K562 (cell line): ENCODE measurements at regions not wholly inside any gene's neighbourhood (a gene's known extent, or its start where the extent isn't known, plus 50 kb on each side); places are given as distances from the start of the nearest gene placed in this dataset.

Experiments used
- ATAC-seq: fragments of 200-7000 bp; cut with Tn5 transposase; 3 replicates; pipeline ENCODE4 v1.9.1; 2020; ENCODE audit warnings: moderate library complexity
- BruUV-seq: library from RNA; stranded (reverse); fragments of 400-500 nt; replicated peaks from 2 replicates; lab custom pipeline; 2021; lab: Mats Ljungman, UMichigan
- CTCF ChIA-PET: fragments of 300-600 bp; formaldehyde crosslinking; extraction: SDS; loops from one replicate; lab custom pipeline; 2021; ENCODE audit warnings: low intra/inter-chr PET ratio; lab: Yijun Ruan, JAX
- POLR2A ChIA-PET: fragments of 300-600, 350-650 bp; sonication (Branson Sonifier 250); formaldehyde crosslinking; extraction: SDS; loops from one replicate; lab custom pipeline; 2021; ENCODE audit warnings: antibody characterized with exemption, inconsistent platforms; lab: Yijun Ruan, JAX
- DNase-seq, 4 experiments: peaks; one replicate each; pipeline versions ENCODE4 v3.0.0 to v3.0.0-alpha.2; 2011 to 2018; ENCODE audit warnings: low spot score in 3 of 4, mixed read lengths in 3 of 4; ENCODE audit errors: extremely low read depth in 1 of 4
- FAIRE-seq: peaks from 2 replicates; lab custom pipeline; 2011; peaks lifted over from hg19 to GRCh38; lab: Jason Lieb, UNC
- H2AFZ ChIP-seq: 2 replicates; pipeline ENCODE4 v1.6.0; 2011; ENCODE audit warnings: low read depth, low read length, control low read depth, inconsistent platforms
- H3K27ac ChIP-seq: fragments of 200-600 bp; 3 replicates; pipeline ENCODE4 v1.8.0; 2011; ENCODE audit warnings: low read depth, mild to moderate bottlenecking, control low read depth, inconsistent platforms, low read length, moderate library complexity, mixed read lengths; ENCODE audit errors: extremely low read depth
- H3K27me3 ChIP-seq, 2 experiments: fragments of 300-600 bp in 1 of 2; 2 replicates in 1 of 2; 3 replicates in 1 of 2; pipeline versions ENCODE4 v1.6.0 to v1.8.0; 2011; ENCODE audit warnings: inconsistent platforms in 2 of 2, low read length in 2 of 2, mild to moderate bottlenecking in 1 of 2, mixed read lengths in 1 of 2, moderate library complexity in 1 of 2; ENCODE audit not compliant: control insufficient read depth in 2 of 2, insufficient read depth in 2 of 2
- H3K36me3 ChIP-seq: fragments of 300-600 bp; 3 replicates; pipeline ENCODE4 v1.8.0; 2011; ENCODE audit warnings: mild to moderate bottlenecking, low read length, inconsistent platforms; ENCODE audit not compliant: control insufficient read depth, insufficient read depth
- H3K4me1 ChIP-seq, 2 experiments: fragments of 200-600 bp in 1 of 2; replicated peaks in 1 of 2; 2 replicates in 1 of 2; 3 replicates in 1 of 2; pipeline versions ENCODE4 v1.5.1 to v1.8.0; 2011; ENCODE audit warnings: inconsistent platforms in 2 of 2, low read length in 2 of 2, mild to moderate bottlenecking in 1 of 2, mixed read lengths in 1 of 2, moderate library complexity in 1 of 2; ENCODE audit not compliant: control insufficient read depth in 2 of 2, insufficient read depth in 2 of 2
- H3K4me2 ChIP-seq: 2 replicates; pipeline ENCODE4 v1.6.1; 2011; ENCODE audit warnings: low read length, control low read depth, inconsistent platforms, mixed read lengths; ENCODE audit not compliant: insufficient read depth
- H3K4me3 ChIP-seq: fragments of 200-600 bp; sonication (generic), shearing (Covaris generic); 2 replicates; pipeline ENCODE4 v1.5.1; 2016; ENCODE audit warnings: control low read depth, inconsistent platforms
- H3K79me2 ChIP-seq: fragments of 200-600 bp; 3 replicates; pipeline ENCODE4 v1.8.0; 2011; ENCODE audit warnings: low read length, inconsistent platforms; ENCODE audit not compliant: control insufficient read depth, insufficient read depth
- H3K9ac ChIP-seq, 2 experiments: 2 replicates each; pipeline versions ENCODE4 v1.6.0 to v1.6.1; 2011; ENCODE audit warnings: low read depth in 2 of 2, low read length in 2 of 2, control low read depth in 1 of 2, inconsistent platforms in 1 of 2, mild to moderate bottlenecking in 1 of 2, mixed read lengths in 1 of 2; ENCODE audit not compliant: insufficient read depth in 1 of 2
- H3K9me1 ChIP-seq: one replicate; pipeline ENCODE4 v1.6.0; 2011; ENCODE audit warnings: inconsistent platforms, mild to moderate bottlenecking, low read length, moderate library complexity; ENCODE audit not compliant: control insufficient read depth, insufficient read depth
- H3K9me3 ChIP-seq: replicated peaks from 2 replicates; pipeline ENCODE4 v1.5.1; 2011; ENCODE audit warnings: low read depth, low read length, inconsistent platforms; ENCODE audit not compliant: control insufficient read depth, insufficient read depth
- H4K20me1 ChIP-seq: replicated peaks from 2 replicates; pipeline ENCODE4 v1.6.1; 2011; ENCODE audit warnings: low read length, inconsistent platforms, mixed read lengths; ENCODE audit not compliant: control insufficient read depth, insufficient read depth
- ARID1B ChIP-seq: fragments of 450-650 bp; IDR thresholded peaks from 2 replicates; pipeline ENCODE4 v1.6.1; 2016; ENCODE audit warnings: antibody characterized with exemption, mild to moderate bottlenecking, inconsistent platforms
- ATF3 ChIP-seq, 2 experiments: fragments of 450-650 bp in 1 of 2; sonication (generic) in 1 of 2; formaldehyde crosslinking in 1 of 2; IDR thresholded peaks in 1 of 2; conservative IDR thresholded peaks in 1 of 2; 2 replicates each; pipeline versions ENCODE4 v1.6.1 to v1.8.1; 2016 to 2023; ENCODE audit warnings: mild to moderate bottlenecking in 2 of 2, moderate library complexity in 2 of 2, inconsistent platforms in 1 of 2, missing genetic modification reagents in 1 of 2
- ATF4 ChIP-seq: fragments of 450-650 bp; formaldehyde crosslinking; IDR thresholded peaks from 2 replicates; pipeline ENCODE4 v1.4.0; 2022; ENCODE audit warnings: mild to moderate bottlenecking, moderate library complexity
- C11orf30 ChIP-seq: fragments of 450-650 bp; IDR thresholded peaks from 2 replicates; pipeline ENCODE4 v1.6.1; 2016; ENCODE audit warnings: low read depth, mild to moderate bottlenecking
- CEBPG ChIP-seq, 3 experiments: fragments of 200-800 bp in 1 of 3; sonication (Bioruptor generic) in 1 of 3; sonication (generic) in 1 of 3; formaldehyde crosslinking in 1 of 3; IDR thresholded peaks in 2 of 3; conservative IDR thresholded peaks in 1 of 3; 2 replicates each; pipeline versions ENCODE4 v1.6.1 to v1.8.0; 2016 to 2022; ENCODE audit warnings: missing compliant biosample characterization in 2 of 3, missing genetic modification characterization in 2 of 3, mild to moderate bottlenecking in 1 of 3, missing genetic modification reagents in 1 of 3
- EP300 ChIP-seq: IDR thresholded peaks from 2 replicates; pipeline ENCODE4 v1.6.1; 2012; ENCODE audit warnings: low read length, improper control_type of control experiment
- FOSL1 ChIP-seq: fragments of 200-800 bp; sonication (Bioruptor generic); conservative IDR thresholded peaks from 2 replicates; pipeline ENCODE4 v1.6.1; 2016; ENCODE audit warnings: missing genetic modification characterization, missing compliant biosample characterization
- MAFK ChIP-seq: IDR thresholded peaks from 2 replicates; pipeline ENCODE4 v1.6.1; 2011; ENCODE audit warnings: low read length, improper control_type of control experiment
- NBN ChIP-seq: fragments of 450-650 bp; IDR thresholded peaks from 2 replicates; pipeline ENCODE4 v1.6.1; 2016; ENCODE audit warnings: low read depth, mild to moderate bottlenecking
- NFE2 ChIP-seq: IDR thresholded peaks from 2 replicates; pipeline ENCODE4 v1.6.1; 2014; ENCODE audit warnings: antibody characterized with exemption, low read depth
- RB1 ChIP-seq: fragments of 450-650 bp; IDR thresholded peaks from 2 replicates; pipeline ENCODE4 v1.6.1; 2017; ENCODE audit warnings: low read depth, mild to moderate bottlenecking
- TAL1 ChIP-seq: fragments of 450-650 bp; IDR thresholded peaks from 2 replicates; pipeline ENCODE4 v1.6.1; 2016; ENCODE audit warnings: mild to moderate bottlenecking
- TRIM24 ChIP-seq, 2 experiments: fragments of 450-650 bp; IDR thresholded peaks; 2 replicates each; pipeline ENCODE4 v1.6.1; 2016
- ZNF41 ChIP-seq: fragments of 250-450 bp; sonication (Bioruptor Pico); conservative IDR thresholded peaks from 2 replicates; pipeline ENCODE4 v1.4.0; 2020; ENCODE audit warnings: mild to moderate bottlenecking
- ZSCAN32 ChIP-seq: fragments of 450-650 bp; formaldehyde crosslinking; IDR thresholded peaks from 2 replicates; pipeline ENCODE4 v1.4.0; 2020; ENCODE audit warnings: mild to moderate bottlenecking, moderate library complexity
- WGBS: fragments of 100-300 bp; shearing (Covaris generic); methylation state at CpG from one replicate; pipeline ENCODE4 v1.1.6; 2016; ENCODE audit warnings: low coverage, mixed read lengths; ENCODE audit not compliant: insufficient coverage; ENCODE audit errors: missing lambda C conversion rate; 5-methylcytosine and 5-hydroxymethylcytosine counted together
- in situ Hi-C: fragments of 300-500 bp; cut with MboI; formaldehyde crosslinking; loops from 4 replicates; pipeline ENCODE4 v1.15.0; 2018; ENCODE audit warnings: inconsistent platforms, mixed read lengths
- intact Hi-C: fragments of 100-400 bp; cut with micrococcal nuclease; formaldehyde crosslinking; loops from 2 replicates; pipeline ENCODE4 v1.14.2; 2022

GRCh38 chr7:142608630-142609428 is 140.4 kb upstream of the PRSS1 start:
- H4K20me1 ChIP-seq, result no peaks in the 10 kb centered on the region
- no peak overlapping the region for H3K9ac ChIP-seq
- no peak for DNase-seq
- H2AFZ ChIP-seq, result no peak overlapping the region
- H3K9me3 ChIP-seq, result no peaks in the 10 kb centered on the region
- BruUV-seq, result no TSS peak
- peak; percentile 63 for ATAC-seq
- WGBS, result 0% methylated on average over 1 of the region's 1 CpG
- no peaks in the 10 kb centered on the region for H3K36me3 ChIP-seq
- H3K4me2 ChIP-seq, result no peak overlapping the region
- in situ Hi-C loops (no loop called here), intact Hi-C loops (no loop called here)
- ChIA-PET POLR2A (no interaction called here), CTCF (no interaction called here)
- H3K27me3 ChIP-seq, result peaks cover 2 to 5% of the 10 kb centered on the region in 2 experiments; a peak in 2 of 5 replicates
- no peaks in the 10 kb centered on the region for H3K79me2 ChIP-seq
- no peak overlapping the region for H3K4me3 ChIP-seq
- no peaks in the 10 kb centered on the region; a peak in 1 of 5 replicates for H3K4me1 ChIP-seq
- no peak for FAIRE-seq
- no peaks in the 10 kb centered on the region for H3K9me1 ChIP-seq
- H3K27ac ChIP-seq, result no peak overlapping the region
- TF ChIP-seq ATF3 (IDR thresholded peaks at IDR 0.05) (peak; percentile 73), ATF3 (CRISPR knock-in tag; conservative IDR thresholded peaks at IDR 0.05) (no peak), EP300 (peak; percentile 62; the same call in 1 of the 2 replicates), RB1 (no peak), NBN (no peak), TRIM24 (IDR thresholded peaks at IDR 0.05) (peak in 1 of 2 experiments; percentile 32; a peak in 1 of 4 replicates), MAFK (no peak), NFE2 (peak; percentile 35; the same call in 1 of the 2 replicates), ATF4 (CRISPR knock-in tag) (peak; percentile 89), ZSCAN32 (CRISPR knock-in tag) (peak; percentile 82), FOSL1 (peak; percentile 24; the same call in 1 of the 2 replicates), TAL1 (0 out of 2 replicates have a peak, but pooled peaks have one; percentile 18), ZNF41 (CRISPR knock-in tag) (no peak), ARID1B (peak; percentile 20; the same call in 1 of the 2 replicates), C11orf30 (no peak), CEBPG (CRISPR knock-in tag; IDR thresholded peaks at IDR 0.05) (peak; percentile 86), CEBPG (tag; conservative IDR thresholded peaks at IDR 0.05 in 1 of 2, IDR thresholded peaks at IDR 0.05 in 1 of 2) (peak; percentile 88 to 95)
